A549 (cell line): ENCODE measurements at regions not wholly inside any gene's neighbourhood (a gene's known extent, or its start where the extent isn't known, plus 50 kb on each side); places are given as distances from the start of the nearest gene placed in this dataset.

Experiments
- ATAC-seq, 2 experiments: fragments of 200-7000 bp in 1 of 2; fragments of >200 bp in 1 of 2; cut with Nextera tagmentation in 1 of 2; cut with Tn5 transposase in 1 of 2; 3 replicates each; pipeline versions ENCODE4 v1.8.0 to v1.9.1; 2018 to 2020; ENCODE audit warnings: mild to moderate bottlenecking in 1 of 2, moderate library complexity in 1 of 2
- CTCF ChIA-PET: fragments of 300-600 bp; sonication (Branson Sonifier 250); formaldehyde crosslinking; extraction: SDS; loops from one replicate; lab custom pipeline; 2021; ENCODE audit warnings: antibody characterized with exemption, inconsistent platforms; lab: Yijun Ruan, JAX
- POLR2A ChIA-PET: fragments of 350-600 bp; formaldehyde crosslinking; extraction: SDS; loops from one replicate; lab custom pipeline; 2021; ENCODE audit warnings: antibody characterized with exemption, inconsistent platforms; lab: Yijun Ruan, JAX
- DNase-seq, 2 experiments: peaks; one replicate each; pipeline versions ENCODE4 v3.0.0 to v3.0.0-alpha.2; 2011 to 2016; ENCODE audit warnings: low read depth in 1 of 2, low spot score in 1 of 2
- FAIRE-seq: peaks from 2 replicates; lab custom pipeline; 2011; peaks lifted over from hg19 to GRCh38; lab: Jason Lieb, UNC
- H3K27ac ChIP-seq, 2 experiments: fragments of >200 bp; sonication (Bioruptor Twin); formaldehyde crosslinking; 3 replicates each; pipeline ENCODE4 v1.5.1; 2016 to 2017
- H3K4me1 ChIP-seq: fragments of >200 bp; sonication (Bioruptor Twin); formaldehyde crosslinking; 3 replicates; pipeline ENCODE4 v1.6.1; 2016
- H3K4me2 ChIP-seq: fragments of >200 bp; sonication (Bioruptor Twin); formaldehyde crosslinking; 3 replicates; pipeline ENCODE4 v1.6.1; 2016
- H3K4me3 ChIP-seq: fragments of >200 bp; sonication (Bioruptor Twin); formaldehyde crosslinking; 3 replicates; pipeline ENCODE4 v1.5.1; 2016
- H3K9me3 ChIP-seq: fragments of >200 bp; sonication (Bioruptor Twin); formaldehyde crosslinking; 3 replicates; pipeline ENCODE4 v1.6.1; 2016
- CEBPB ChIP-seq, 2 experiments: fragments of >200 bp in 1 of 2; sonication (Bioruptor Twin) in 1 of 2; formaldehyde crosslinking in 1 of 2; IDR thresholded peaks; 2 replicates each; pipeline ENCODE4 v1.6.1; 2012 to 2016
- FOSB ChIP-seq: fragments of 250-450 bp; sonication (Bioruptor Pico); IDR thresholded peaks from 2 replicates; pipeline ENCODE4 v1.5.0; 2020; ENCODE audit warnings: mild to moderate bottlenecking, moderate library complexity
- GATA3 ChIP-seq: IDR thresholded peaks from 2 replicates; pipeline ENCODE4 v1.6.1; 2012; ENCODE audit warnings: borderline replicate concordance
- HOXA7 ChIP-seq: fragments of 250-450 bp; sonication (Bioruptor Pico); IDR thresholded peaks from 2 replicates; pipeline ENCODE4 v1.5.0; 2020; ENCODE audit warnings: mild to moderate bottlenecking, moderate library complexity
- JUN ChIP-seq, 2 experiments: fragments of >200 bp; sonication (Bioruptor Twin); formaldehyde crosslinking; IDR thresholded peaks; 2 replicates in 1 of 2; 3 replicates in 1 of 2; pipeline ENCODE4 v1.6.1; 2016 to 2017
- KDM1A ChIP-seq: fragments of 200-600 bp; sonication (generic); IDR thresholded peaks from 2 replicates; pipeline ENCODE4 v1.6.1; 2016; ENCODE audit warnings: low read depth, mild to moderate bottlenecking
- KDM5A ChIP-seq: fragments of 200-600 bp; sonication (generic); IDR thresholded peaks from 2 replicates; pipeline ENCODE4 v1.6.1; 2016; ENCODE audit warnings: antibody characterized with exemption, mild to moderate bottlenecking
- MAZ ChIP-seq: fragments of 150-350 bp; IDR thresholded peaks from 2 replicates; pipeline ENCODE4 v1.6.1; 2014; ENCODE audit warnings: antibody characterized with exemption, low read depth, low read length, borderline replicate concordance
- NFE2L2 ChIP-seq: fragments of 150-350 bp; conservative IDR thresholded peaks from 2 replicates; pipeline ENCODE4 v1.6.1; 2014; ENCODE audit warnings: low read length
- NR3C1 ChIP-seq: fragments of >200 bp; sonication (Bioruptor Twin); formaldehyde crosslinking; IDR thresholded peaks from 3 replicates; pipeline ENCODE4 v1.6.1; 2017
- POLR2A ChIP-seq: IDR thresholded peaks from 2 replicates; pipeline ENCODE4 v1.6.1; 2012; ENCODE audit warnings: mild to moderate bottlenecking, low read length
- RAD21 ChIP-seq, 2 experiments: fragments of >200 bp in 1 of 2; sonication (Bioruptor Twin) in 1 of 2; formaldehyde crosslinking in 1 of 2; IDR thresholded peaks in 1 of 2; conservative IDR thresholded peaks in 1 of 2; 2 replicates in 1 of 2; 3 replicates in 1 of 2; pipeline ENCODE4 v1.6.1; 2012 to 2018; ENCODE audit warnings: inconsistent platforms in 1 of 2
- RNF2 ChIP-seq: fragments of 200-600 bp; sonication (generic); IDR thresholded peaks from 2 replicates; pipeline ENCODE4 v1.6.1; 2016; ENCODE audit warnings: low read depth, mild to moderate bottlenecking, antibody characterized with exemption, moderate library complexity, borderline replicate concordance
- TP53 ChIP-seq: fragments of 250-450 bp; sonication (Bioruptor Pico); IDR thresholded peaks from 2 replicates; pipeline ENCODE4 v1.5.0; 2021; ENCODE audit warnings: mild to moderate bottlenecking, moderate library complexity
- WGBS: methylation state at CpG from one replicate; pipeline ENCODE4 v1.1.6; 2017; ENCODE audit errors: missing lambda C conversion rate; 5-methylcytosine and 5-hydroxymethylcytosine counted together
- TF ChIP-seq, protein P1 (sequence below): fragments of >200 bp; sonication (Bioruptor Twin); formaldehyde crosslinking; IDR thresholded peaks from 3 replicates; pipeline ENCODE4 v1.5.1; 2016
- TF ChIP-seq, protein P2 (sequence below): IDR thresholded peaks from 2 replicates; pipeline ENCODE4 v1.6.1; 2012; ENCODE audit warnings: low read depth, borderline replicate concordance
- TF ChIP-seq, protein P3 (sequence below): fragments of >200 bp; sonication (Bioruptor Twin); formaldehyde crosslinking; IDR thresholded peaks from 2 replicates; pipeline ENCODE4 v1.6.1; 2016
- TF ChIP-seq, protein P4 (sequence below): fragments of 150-350 bp; IDR thresholded peaks from 2 replicates; pipeline ENCODE4 v1.6.1; 2014; ENCODE audit warnings: low read depth, mild to moderate bottlenecking, low read length

DNA sequence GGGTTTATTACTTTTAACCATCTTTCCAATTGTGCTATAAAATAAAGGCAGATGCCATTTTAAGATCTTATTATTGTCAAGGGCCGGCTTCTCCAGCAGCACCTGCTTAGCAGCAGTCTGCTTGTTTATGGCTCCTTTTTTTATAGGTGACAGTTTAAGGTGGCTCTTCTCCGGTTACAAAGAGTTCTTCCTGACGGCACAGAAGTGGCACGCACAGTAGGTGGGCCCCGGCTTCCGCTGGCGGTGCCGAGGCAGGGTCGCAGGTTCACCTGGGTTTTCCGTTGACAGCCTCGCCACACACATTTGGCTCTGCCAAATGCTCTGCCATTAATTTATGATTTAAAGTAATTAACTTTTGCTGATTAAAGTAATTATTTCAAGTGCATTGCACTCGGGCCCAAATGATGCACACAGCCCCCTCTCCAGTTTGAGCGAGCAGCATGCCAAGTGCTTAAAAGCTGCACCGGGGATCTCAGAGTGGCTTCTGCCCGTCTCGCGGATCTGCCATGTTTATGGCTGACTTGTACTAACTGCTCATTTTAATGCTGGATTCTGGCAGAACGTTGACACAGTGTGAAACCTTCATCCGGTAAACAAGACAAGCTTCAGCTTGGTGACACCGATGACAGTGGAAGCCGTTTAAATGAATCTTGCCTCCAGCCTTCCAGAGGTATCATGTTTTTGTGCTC is 355.1 kb upstream of the MKI67 start:
- FAIRE-seq (no peak), DNase-seq (no peak), ATAC-seq (no peak)
- WGBS: 37% methylated on average over 21 of the region's 21 CpGs
- ChIA-PET POLR2A (no interaction called here), CTCF (no interaction called here)
- no peak overlapping the region for H3K4me2 ChIP-seq
- no peaks in the 10 kb centered on the region for H3K4me1 ChIP-seq
- TF ChIP-seq, protein P1, sequence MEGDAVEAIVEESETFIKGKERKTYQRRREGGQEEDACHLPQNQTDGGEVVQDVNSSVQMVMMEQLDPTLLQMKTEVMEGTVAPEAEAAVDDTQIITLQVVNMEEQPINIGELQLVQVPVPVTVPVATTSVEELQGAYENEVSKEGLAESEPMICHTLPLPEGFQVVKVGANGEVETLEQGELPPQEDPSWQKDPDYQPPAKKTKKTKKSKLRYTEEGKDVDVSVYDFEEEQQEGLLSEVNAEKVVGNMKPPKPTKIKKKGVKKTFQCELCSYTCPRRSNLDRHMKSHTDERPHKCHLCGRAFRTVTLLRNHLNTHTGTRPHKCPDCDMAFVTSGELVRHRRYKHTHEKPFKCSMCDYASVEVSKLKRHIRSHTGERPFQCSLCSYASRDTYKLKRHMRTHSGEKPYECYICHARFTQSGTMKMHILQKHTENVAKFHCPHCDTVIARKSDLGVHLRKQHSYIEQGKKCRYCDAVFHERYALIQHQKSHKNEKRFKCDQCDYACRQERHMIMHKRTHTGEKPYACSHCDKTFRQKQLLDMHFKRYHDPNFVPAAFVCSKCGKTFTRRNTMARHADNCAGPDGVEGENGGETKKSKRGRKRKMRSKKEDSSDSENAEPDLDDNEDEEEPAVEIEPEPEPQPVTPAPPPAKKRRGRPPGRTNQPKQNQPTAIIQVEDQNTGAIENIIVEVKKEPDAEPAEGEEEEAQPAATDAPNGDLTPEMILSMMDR: no peak
- no peak for TF ChIP-seq JUN (IDR thresholded peaks at IDR 0.05)
- no peak for TF ChIP-seq TP53 (CRISPR knock-in tag)
- TF ChIP-seq CEBPB (IDR thresholded peaks at IDR 0.05): no peak
- no peak for TF ChIP-seq NR3C1
- no peak for TF ChIP-seq HOXA7 (CRISPR knock-in tag)
- TF ChIP-seq KDM5A: no peak
- no peaks in the 10 kb centered on the region for H3K9me3 ChIP-seq
- H3K27ac ChIP-seq: no peak overlapping the region
- H3K4me3 ChIP-seq: no peak overlapping the region

DNA sequence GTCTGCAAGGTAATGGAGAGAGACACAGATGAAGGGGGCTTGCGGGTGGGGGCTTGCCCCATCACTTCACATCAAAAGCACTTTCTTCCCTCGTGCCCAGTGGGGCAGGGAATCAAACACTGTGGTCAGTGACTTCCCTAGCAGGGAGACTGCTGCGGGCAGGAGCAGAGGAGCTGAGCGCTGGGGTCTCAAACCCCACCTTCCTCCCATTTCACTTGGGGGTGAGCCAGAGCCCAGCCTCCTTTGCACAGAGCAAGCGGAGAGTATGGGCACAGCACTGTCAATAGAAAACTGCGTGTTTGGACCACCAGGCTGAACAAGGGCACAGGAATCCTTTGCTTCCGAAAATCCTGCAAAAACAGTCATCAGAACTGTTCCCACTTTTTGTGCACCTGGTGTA is 355.8 kb upstream of the MKI67 start:
- H3K4me2 ChIP-seq: no peak overlapping the region
- 18% methylated on average over 7 of the region's 7 CpGs for WGBS
- no peaks in the 10 kb centered on the region for H3K4me1 ChIP-seq
- no peak for ATAC-seq
- no peak for DNase-seq
- TF ChIP-seq NFE2L2: no peak
- TF ChIP-seq, protein P1: no peak
- no peak for TF ChIP-seq FOSB
- no peak for TF ChIP-seq MAZ
- no peak for TF ChIP-seq JUN (IDR thresholded peaks at IDR 0.05)
- TF ChIP-seq RNF2: no peak
- no peak for TF ChIP-seq KDM1A
- TF ChIP-seq GATA3: no peak
- TF ChIP-seq, protein P2, sequence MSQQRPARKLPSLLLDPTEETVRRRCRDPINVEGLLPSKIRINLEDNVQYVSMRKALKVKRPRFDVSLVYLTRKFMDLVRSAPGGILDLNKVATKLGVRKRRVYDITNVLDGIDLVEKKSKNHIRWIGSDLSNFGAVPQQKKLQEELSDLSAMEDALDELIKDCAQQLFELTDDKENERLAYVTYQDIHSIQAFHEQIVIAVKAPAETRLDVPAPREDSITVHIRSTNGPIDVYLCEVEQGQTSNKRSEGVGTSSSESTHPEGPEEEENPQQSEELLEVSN: no peak
- TF ChIP-seq, protein P3, sequence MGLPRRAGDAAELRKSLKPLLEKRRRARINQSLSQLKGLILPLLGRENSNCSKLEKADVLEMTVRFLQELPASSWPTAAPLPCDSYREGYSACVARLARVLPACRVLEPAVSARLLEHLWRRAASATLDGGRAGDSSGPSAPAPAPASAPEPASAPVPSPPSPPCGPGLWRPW: no peak
- TF ChIP-seq, protein P4, sequence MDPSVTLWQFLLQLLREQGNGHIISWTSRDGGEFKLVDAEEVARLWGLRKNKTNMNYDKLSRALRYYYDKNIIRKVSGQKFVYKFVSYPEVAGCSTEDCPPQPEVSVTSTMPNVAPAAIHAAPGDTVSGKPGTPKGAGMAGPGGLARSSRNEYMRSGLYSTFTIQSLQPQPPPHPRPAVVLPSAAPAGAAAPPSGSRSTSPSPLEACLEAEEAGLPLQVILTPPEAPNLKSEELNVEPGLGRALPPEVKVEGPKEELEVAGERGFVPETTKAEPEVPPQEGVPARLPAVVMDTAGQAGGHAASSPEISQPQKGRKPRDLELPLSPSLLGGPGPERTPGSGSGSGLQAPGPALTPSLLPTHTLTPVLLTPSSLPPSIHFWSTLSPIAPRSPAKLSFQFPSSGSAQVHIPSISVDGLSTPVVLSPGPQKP: no peak
- TF ChIP-seq POLR2A: no peak
- POLR2A ChIA-PET: no interaction called here
- H3K9me3 ChIP-seq: no peaks in the 10 kb centered on the region
- H3K27ac ChIP-seq: no peak overlapping the region
- H3K4me3 ChIP-seq: no peak overlapping the region
- CTCF ChIA-PET: interaction anchor here (0.6 kb wide), 1 partner anchor 504 kb away, joined by 4 read pairs; no protein-coding TSS in a partner anchor
- FAIRE-seq: no peak

DNA sequence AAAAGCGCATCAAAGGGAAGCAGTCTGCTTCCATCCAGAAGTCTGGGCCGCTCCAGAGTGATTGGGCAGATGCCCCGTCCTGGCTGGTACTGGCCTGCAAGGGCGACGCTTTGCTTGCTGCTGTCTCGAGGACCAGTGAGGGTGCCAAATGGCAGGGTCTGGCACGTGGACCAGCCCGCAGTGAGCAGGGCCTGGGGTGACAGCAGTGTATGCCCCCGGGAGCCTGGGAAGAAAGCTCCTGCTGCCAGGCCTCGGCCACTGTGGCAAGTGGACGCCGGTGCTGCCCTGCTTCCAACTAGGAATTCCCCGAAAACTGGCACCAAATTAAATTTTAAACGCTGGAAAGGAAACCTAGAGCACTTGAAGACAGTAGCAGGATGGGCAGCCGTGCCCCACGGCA is 357.0 kb upstream of the MKI67 start:
- ATAC-seq: no peak
- POLR2A ChIA-PET: no interaction called here
- no peak overlapping the region for H3K4me2 ChIP-seq
- no peaks in the 10 kb centered on the region for H3K4me1 ChIP-seq
- TF ChIP-seq RAD21 (conservative IDR thresholded peaks at IDR 0.05 in 1 of 2, IDR thresholded peaks at IDR 0.05 in 1 of 2): no peak
- TF ChIP-seq FOSB: no peak
- TF ChIP-seq, all 56 proteins: peak for 0
- CTCF ChIA-PET: no interaction called here
- 14% methylated on average over 14 of the region's 16 CpGs for WGBS
- DNase-seq (no peak), FAIRE-seq (no peak)
- Histone ChIP-seq H3K4me3 (no peak overlapping the region), H3K9me3 (no peaks in the 10 kb centered on the region), H3K27ac (no peak overlapping the region)
